Lung (tissue), 11 donors: ENCODE measurements at regions not wholly inside any gene's neighbourhood (a gene's known extent, or its start where the extent isn't known, plus 50 kb on each side); places are given as distances from the start of the nearest gene placed in this dataset.

Experiments used
- ATAC-seq: fragments of 200-7000 bp; cut with Tn5 transposase; one replicate; pipeline ENCODE4 v1.9.1; 2020; ENCODE audit warnings: moderate number of reproducible peaks; ENCODE audit not compliant: insufficient read depth, low FRiP score
- DNase-seq, 3 donors: peaks; one replicate each; pipeline ENCODE4 v3.0.0-alpha.2; 2013 to 2017
- H3K27ac ChIP-seq, 2 donors: one replicate each; pipeline ENCODE4 v1.5.1; 2013; ENCODE audit warnings: mild to moderate bottlenecking in 2 of 2, moderate library complexity in 2 of 2, control low read depth in 1 of 2, inconsistent platforms in 1 of 2, low read depth in 1 of 2, low read length in 1 of 2
- H3K27me3 ChIP-seq, 3 donors: one replicate each; pipeline ENCODE4 v1.5.1; 2013; ENCODE audit warnings: low read length in 2 of 3; ENCODE audit not compliant: control insufficient read depth in 3 of 3, insufficient read depth in 3 of 3
- H3K36me3 ChIP-seq, 4 donors: one replicate each; pipeline ENCODE4 v1.5.1; 2013; ENCODE audit warnings: low read length in 4 of 4, mild to moderate bottlenecking in 1 of 4, moderate library complexity in 1 of 4; ENCODE audit not compliant: control insufficient read depth in 4 of 4, insufficient read depth in 4 of 4
- H3K4me1 ChIP-seq, 5 donors: one replicate each; pipeline ENCODE4 v1.5.1; 2013; ENCODE audit warnings: low read length in 5 of 5, mild to moderate bottlenecking in 2 of 5, moderate library complexity in 1 of 5; ENCODE audit not compliant: control insufficient read depth in 5 of 5, insufficient read depth in 5 of 5
- H3K4me3 ChIP-seq: one replicate; pipeline ENCODE4 v1.5.1; 2013; ENCODE audit warnings: mild to moderate bottlenecking, control low read depth, moderate library complexity
- H3K9ac ChIP-seq, 2 donors: one replicate each; pipeline ENCODE4 v1.5.1; 2013; ENCODE audit warnings: low read length in 2 of 2, control low read depth in 1 of 2; ENCODE audit not compliant: insufficient read depth in 1 of 2
- H3K9me3 ChIP-seq, 4 donors: one replicate each; pipeline ENCODE4 v1.5.1; 2013; ENCODE audit warnings: low read length in 3 of 4, mild to moderate bottlenecking in 1 of 4, moderate library complexity in 1 of 4; ENCODE audit not compliant: control insufficient read depth in 4 of 4, insufficient read depth in 3 of 4
- CTCF ChIP-seq: IDR thresholded peaks from 2 replicates; pipeline ENCODE4 v1.5.1; 2012; ENCODE audit warnings: mild to moderate bottlenecking; ENCODE audit errors: control extremely low read depth, extremely low read depth
- WGBS, 2 donors: extraction: QIAGEN DNeasy Blood & Tissue Kit; methylation state at CpG; one replicate each; pipeline ENCODE4 v1.1.7; 2013; 5-methylcytosine and 5-hydroxymethylcytosine counted together
- donor health status: control.
- donor health status: control.
- donor health status: Bipolar disorder and iron deficiency.
- donor health status: healthy.
- donor health status: DM: yes; HTN: yes; CAD: no.

GRCh38 chr4:147195386-147195785, 249.7 kb upstream of the TTC29 start:
- H3K4me1 ChIP-seq, result peaks cover 0 to 23% (median 0%) of the 10 kb centered on the region in 5 donors
- H3K36me3 ChIP-seq, result no peaks in the 10 kb centered on the region
- TF ChIP-seq CTCF, result no peak
- no peak overlapping the region for H3K4me3 ChIP-seq
- no peak for ATAC-seq
- H3K27me3 ChIP-seq, result no peaks in the 10 kb centered on the region
- H3K27ac ChIP-seq, result no peak overlapping the region
- H3K9me3 ChIP-seq, result no peaks in the 10 kb centered on the region
- no peak overlapping the region for H3K9ac ChIP-seq
- no peak for DNase-seq
- 69 to 73% methylated on average over 2 of the region's 2 CpGs for WGBS, 2 donors

- Histone ChIP-seq H3K27me3 (no peaks in the 10 kb centered on the region), H3K4me1 (peaks cover 0 to 17% (median 0%) of the 10 kb centered on the region in 5 donors), H3K27ac (no peak overlapping the region), H3K9me3 (no peaks in the 10 kb centered on the region), H3K4me3 (no peak overlapping the region), H3K36me3 (no peaks in the 10 kb centered on the region), H3K9ac (no peak overlapping the region)
- 41 to 64% methylated on average over 4 of the region's 4 CpGs for WGBS, 2 donors
- DNase-seq, result peak in 1 of 3 donors; percentile 36
- no peak for ATAC-seq
- TF ChIP-seq CTCF, result no peak
Measured at GRCh38 chr4:147198411-147199051, 252.9 kb upstream of the TTC29 start.

GRCh38 chr4:147201016-147201415, 255.4 kb upstream of the TTC29 start:
- ATAC-seq, result no peak

More at GRCh38 chr4:147201016-147201415, 255.4 kb upstream of the TTC29 start:
- H3K4me3 ChIP-seq, result no peak overlapping the region
- peak in 2 of 3 donors; percentile 87 to 90 for DNase-seq
- H3K9me3 ChIP-seq, result no peaks in the 10 kb centered on the region
- peaks cover 0 to 16% (median 0%) of the 10 kb centered on the region in 5 donors for H3K4me1 ChIP-seq
- no peaks in the 10 kb centered on the region for H3K36me3 ChIP-seq
- H3K27ac ChIP-seq, result no peak overlapping the region
- 43 to 55% methylated on average over 1 of the region's 1 CpG for WGBS, 2 donors
- H3K27me3 ChIP-seq, result no peaks in the 10 kb centered on the region
- H3K9ac ChIP-seq, result no peak overlapping the region
- no peak for TF ChIP-seq CTCF
